ENCODE measurements at regions not wholly inside any gene's neighbourhood (a gene's known extent, or its start where the extent isn't known, plus 50 kb on each side); places are given as distances from the start of the nearest gene placed in this dataset.

DNA sequence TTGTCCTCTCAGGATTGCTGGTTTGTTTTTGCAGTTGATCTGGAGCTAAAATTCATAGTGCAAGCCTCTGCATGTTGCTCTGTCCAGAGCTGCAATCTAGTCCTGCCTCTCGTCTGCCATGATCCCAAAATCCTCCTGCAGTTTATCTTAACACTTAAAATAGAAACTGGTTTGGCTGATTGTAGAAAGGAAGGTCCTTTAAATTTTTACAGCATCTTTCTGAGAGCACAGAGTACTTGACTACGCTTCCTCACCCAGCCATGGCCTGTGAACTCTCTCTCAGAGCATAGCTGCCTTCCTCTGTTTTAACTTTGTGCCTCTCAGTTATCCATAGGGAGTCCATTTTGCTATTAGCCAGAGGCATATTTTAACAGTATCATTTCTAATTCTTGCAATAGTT lies 877.1 kb downstream of the C12orf50 start:
- no peak overlapping the region for H3K4me3 ChIP-seq (ENCODE audit: low read depth, low read length)
- no peak for TF ChIP-seq CTCF (IDR thresholded peaks at IDR 0.05; ENCODE audit: borderline replicate concordance, insufficient read depth, low read depth, low read length)

- H3K4me3 ChIP-seq (ENCODE audit: low read depth, low read length): no peak overlapping the region
- no peak for TF ChIP-seq CTCF (IDR thresholded peaks at IDR 0.05; ENCODE audit: borderline replicate concordance, insufficient read depth, low read depth, low read length)
Observed at GRCh38 chr12:87150969-87151662, 878.1 kb downstream of the C12orf50 start.

DNA sequence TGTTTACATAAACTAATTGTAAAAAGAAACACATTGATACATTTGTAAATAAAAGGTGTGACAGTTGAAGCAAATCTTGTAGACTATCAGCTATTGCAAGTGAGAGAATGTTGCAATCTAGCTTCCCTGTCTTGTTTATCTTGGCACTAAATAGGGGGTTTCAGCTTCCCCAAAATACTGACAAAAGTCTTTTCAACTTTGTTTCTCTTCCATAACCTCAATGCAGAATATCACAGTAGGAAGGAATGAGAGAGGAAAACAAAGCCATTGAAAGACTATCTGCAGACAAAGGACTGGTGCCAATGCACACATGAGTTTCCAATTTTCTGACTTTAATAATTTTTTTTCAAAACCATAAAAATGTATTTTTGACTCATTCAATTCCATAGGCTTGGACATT lies 886.2 kb upstream of the MGAT4C start:
- no peak for TF ChIP-seq CTCF (IDR thresholded peaks at IDR 0.05; ENCODE audit: borderline replicate concordance, insufficient read depth, low read depth, low read length)

GRCh38 chr12:87141091-87141490 lies 884.9 kb upstream of the MGAT4C start:
- H3K4me3 ChIP-seq (ENCODE audit: low read depth, low read length): no peak overlapping the region
- no peak for TF ChIP-seq CTCF (IDR thresholded peaks at IDR 0.05; ENCODE audit: borderline replicate concordance, insufficient read depth, low read depth, low read length)

More for the DNA sequence above, 886.2 kb upstream of the MGAT4C start:
- no peak overlapping the region for H3K4me3 ChIP-seq (ENCODE audit: low read depth, low read length)

DNA sequence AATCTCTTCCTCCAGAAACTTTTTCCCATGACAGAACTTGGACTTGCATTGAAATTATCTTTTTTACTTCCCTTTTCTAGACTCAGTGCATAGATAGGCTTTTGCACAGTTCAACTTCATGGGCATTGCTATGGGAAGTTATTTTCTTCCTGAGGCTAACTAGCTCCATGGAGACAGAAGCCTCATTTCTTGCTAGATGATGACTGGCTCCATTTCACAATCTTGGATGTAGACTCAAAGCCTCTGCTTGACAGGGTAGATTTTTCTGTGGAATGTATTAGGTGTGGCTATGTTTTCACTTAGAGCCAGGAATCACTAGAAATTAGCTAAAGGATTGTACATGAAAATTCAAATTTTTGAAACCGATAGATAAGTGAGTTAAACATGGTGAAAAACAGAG lies 884.1 kb upstream of the MGAT4C start:
- no peak for TF ChIP-seq CTCF (IDR thresholded peaks at IDR 0.05; ENCODE audit: borderline replicate concordance, insufficient read depth, low read depth, low read length)
- H3K4me3 ChIP-seq (ENCODE audit: low read depth, low read length): no peak overlapping the region

- H3K4me3 ChIP-seq (ENCODE audit: low read depth, low read length): no peak overlapping the region
- TF ChIP-seq CTCF (IDR thresholded peaks at IDR 0.05; ENCODE audit: borderline replicate concordance, insufficient read depth, low read depth, low read length): no peak
Observed at GRCh38 chr12:87137220-87137619, 881.0 kb upstream of the MGAT4C start.

GRCh38 chr12:87136330-87136976 lies 880.3 kb upstream of the MGAT4C start:
- no peak for TF ChIP-seq CTCF (IDR thresholded peaks at IDR 0.05; ENCODE audit: borderline replicate concordance, insufficient read depth, low read depth, low read length)
- H3K4me3 ChIP-seq (ENCODE audit: low read depth, low read length): no peak overlapping the region

Data from GM12875 (cell line).